Activated CD4-positive, alpha-beta T cell treated with anti-CD3 and anti-CD28 coated beads, Interleukin-2, amount 50 U/mL, for 16 hours (primary cell): ENCODE measurements at regions not wholly inside any gene's neighbourhood (a gene's known extent, or its start where the extent isn't known, plus 50 kb on each side); places are given as distances from the start of the nearest gene placed in this dataset.
"Not testable (repeated sequence)": the region's sequence is repeated elsewhere in the genome, so short reads cannot be mapped to it uniquely, and the experiment has no call there.

Experiments
- DNase-seq: peaks from one replicate; pipeline ENCODE4 v3.0.0-alpha.2; 2020

- no peak for DNase-seq
Measured at GRCh38 chr2:195279840-195280427, 377.1 kb upstream of the SLC39A10 start.

- no peak for DNase-seq
Measured at GRCh38 chr2:195270466-195271039, 386.5 kb upstream of the SLC39A10 start.

GRCh38 chr2:195269220-195269619, 387.8 kb upstream of the SLC39A10 start:
- DNase-seq, result no peak

- no peak for DNase-seq
Measured at GRCh38 chr2:195257979-195258378, 399.0 kb upstream of the SLC39A10 start.

- no peak for DNase-seq
Measured at GRCh38 chr2:195252018-195252417, 405.0 kb upstream of the SLC39A10 start.

GRCh38 chr2:195251214-195251613, 405.8 kb upstream of the SLC39A10 start:
- no peak for DNase-seq

GRCh38 chr2:195238826-195239225, 418.2 kb upstream of the SLC39A10 start:
- no peak for DNase-seq

- no peak for DNase-seq
Measured at GRCh38 chr2:195238379-195238778, 418.6 kb upstream of the SLC39A10 start.

- not testable (repeated sequence) for DNase-seq
Measured at GRCh38 chr2:195228547-195228946, 428.5 kb upstream of the SLC39A10 start.

- DNase-seq, result no peak
Measured at GRCh38 chr2:195214072-195214471, 443.0 kb upstream of the SLC39A10 start.

GRCh38 chr2:195212586-195212985, 444.4 kb upstream of the SLC39A10 start:
- no peak for DNase-seq

GRCh38 chr2:195202163-195202845, 454.7 kb upstream of the SLC39A10 start:
- DNase-seq, result peak; percentile 7

GRCh38 chr2:195199864-195200263, 457.2 kb upstream of the SLC39A10 start:
- DNase-seq, result no peak

GRCh38 chr2:195181059-195181705, 475.8 kb upstream of the SLC39A10 start:
- no peak for DNase-seq

- peak; percentile 4 for DNase-seq
Measured at GRCh38 chr2:195168369-195168768, 488.7 kb upstream of the SLC39A10 start.

GRCh38 chr2:195164930-195165329, 492.1 kb upstream of the SLC39A10 start:
- no peak for DNase-seq

GRCh38 chr2:195162918-195163317, 494.1 kb upstream of the SLC39A10 start:
- no peak for DNase-seq

GRCh38 chr2:195162194-195162593, 494.8 kb upstream of the SLC39A10 start:
- DNase-seq, result no peak

GRCh38 chr2:195160963-195161362, 496.1 kb upstream of the SLC39A10 start:
- DNase-seq, result no peak

GRCh38 chr2:195151711-195152110, 505.3 kb upstream of the SLC39A10 start:
- no peak for DNase-seq

GRCh38 chr2:195150819-195151218, 506.2 kb upstream of the SLC39A10 start:
- DNase-seq, result no peak

- DNase-seq, result no peak
Measured at GRCh38 chr2:195148004-195148403, 509.0 kb upstream of the SLC39A10 start.

GRCh38 chr2:195146761-195147541, 510.1 kb upstream of the SLC39A10 start:
- no peak for DNase-seq
